Left lung (tissue), 4 donors: ENCODE measurements at regions not wholly inside any gene's neighbourhood (a gene's known extent, or its start where the extent isn't known, plus 50 kb on each side); places are given as distances from the start of the nearest gene placed in this dataset.
"Not testable (repeated sequence)": the region's sequence is repeated elsewhere in the genome, so short reads cannot be mapped to it uniquely, and the experiment has no call there.

Source experiments
- ATAC-seq: fragments of 200-7000 bp; cut with Tn5 transposase; one replicate; pipeline ENCODE4 v1.9.1; 2020; ENCODE audit warnings: moderate library complexity
- DNase-seq, 4 donors: peaks; one replicate each; pipeline ENCODE4 v3.0.0-alpha.2; 2013 to 2020
- H3K27ac ChIP-seq, 2 donors: fragments of 200-600 bp; sonication (generic) in 1 of 2; one replicate each; pipeline versions ENCODE4 v1.5.0 to v1.8.0; 2020 to 2021
- H3K27me3 ChIP-seq, 2 donors: fragments of 200-600 bp; sonication (generic) in 1 of 2; one replicate each; pipeline versions ENCODE4 v1.5.0 to v1.8.0; 2020 to 2021
- H3K36me3 ChIP-seq, 2 donors: fragments of 200-600 bp; sonication (generic) in 1 of 2; one replicate each; pipeline versions ENCODE4 v1.5.0 to v1.8.0; 2020 to 2021
- H3K4me1 ChIP-seq, 2 donors: fragments of 200-600 bp; one replicate each; pipeline ENCODE4 v1.8.0; 2021
- H3K4me3 ChIP-seq, 2 donors: fragments of 200-600 bp; sonication (generic) in 1 of 2; one replicate each; pipeline versions ENCODE4 v1.5.0 to v1.8.0; 2020 to 2021; ENCODE audit warnings: mild to moderate bottlenecking in 1 of 2
- H3K9me3 ChIP-seq, 2 donors: fragments of 200-600 bp; sonication (generic) in 1 of 2; one replicate each; pipeline versions ENCODE4 v1.5.0 to v1.8.0; 2020 to 2021
- intact Hi-C, 2 donors: fragments of 100-400 bp; cut with DNase I; formaldehyde crosslinking; loops; one replicate each; pipeline versions ENCODE4 v1.11.2 to v1.14.2; 2022
- TF ChIP-seq, protein P1 (sequence below), 2 donors: fragments of 200-600 bp; sonication (generic) in 1 of 2; IDR thresholded peaks; one replicate each; pipeline versions ENCODE4 v1.5.0 to v1.8.0; 2021; ENCODE audit warnings: antibody characterized with exemption in 2 of 2
- donor health status: DM: no; HTN: yes; CAD: no.
- donor health status: DM: no; HTN: no; CAD: no.

GRCh38 chr14:40685764-40686163, 920.9 kb upstream of the LRFN5 start:
- TF ChIP-seq, protein P1, sequence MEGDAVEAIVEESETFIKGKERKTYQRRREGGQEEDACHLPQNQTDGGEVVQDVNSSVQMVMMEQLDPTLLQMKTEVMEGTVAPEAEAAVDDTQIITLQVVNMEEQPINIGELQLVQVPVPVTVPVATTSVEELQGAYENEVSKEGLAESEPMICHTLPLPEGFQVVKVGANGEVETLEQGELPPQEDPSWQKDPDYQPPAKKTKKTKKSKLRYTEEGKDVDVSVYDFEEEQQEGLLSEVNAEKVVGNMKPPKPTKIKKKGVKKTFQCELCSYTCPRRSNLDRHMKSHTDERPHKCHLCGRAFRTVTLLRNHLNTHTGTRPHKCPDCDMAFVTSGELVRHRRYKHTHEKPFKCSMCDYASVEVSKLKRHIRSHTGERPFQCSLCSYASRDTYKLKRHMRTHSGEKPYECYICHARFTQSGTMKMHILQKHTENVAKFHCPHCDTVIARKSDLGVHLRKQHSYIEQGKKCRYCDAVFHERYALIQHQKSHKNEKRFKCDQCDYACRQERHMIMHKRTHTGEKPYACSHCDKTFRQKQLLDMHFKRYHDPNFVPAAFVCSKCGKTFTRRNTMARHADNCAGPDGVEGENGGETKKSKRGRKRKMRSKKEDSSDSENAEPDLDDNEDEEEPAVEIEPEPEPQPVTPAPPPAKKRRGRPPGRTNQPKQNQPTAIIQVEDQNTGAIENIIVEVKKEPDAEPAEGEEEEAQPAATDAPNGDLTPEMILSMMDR (IDR thresholded peaks at IDR 0.05): no peak
- intact Hi-C loops: no loop called here
- H3K9me3 ChIP-seq: peaks cover 0 to 2% of the 10 kb centered on the region in 2 donors
- no peak for DNase-seq
- no peaks in the 10 kb centered on the region for H3K4me1 ChIP-seq
- H3K4me3 ChIP-seq: no peak overlapping the region
- H3K27me3 ChIP-seq: no peaks in the 10 kb centered on the region
- H3K36me3 ChIP-seq: no peaks in the 10 kb centered on the region
- no peak overlapping the region for H3K27ac ChIP-seq
- ATAC-seq: no peak

GRCh38 chr14:40684328-40684727, 922.3 kb upstream of the LRFN5 start:
- ATAC-seq (no peak), DNase-seq (no peak)
- Histone ChIP-seq H3K36me3 (no peaks in the 10 kb centered on the region), H3K27ac (no peak overlapping the region), H3K4me3 (no peak overlapping the region), H3K9me3 (peaks cover 0 to 2% of the 10 kb centered on the region in 2 donors), H3K4me1 (no peaks in the 10 kb centered on the region), H3K27me3 (no peaks in the 10 kb centered on the region)
- TF ChIP-seq, protein P1 (IDR thresholded peaks at IDR 0.05): no peak
- intact Hi-C loops: no loop called here

DNA sequence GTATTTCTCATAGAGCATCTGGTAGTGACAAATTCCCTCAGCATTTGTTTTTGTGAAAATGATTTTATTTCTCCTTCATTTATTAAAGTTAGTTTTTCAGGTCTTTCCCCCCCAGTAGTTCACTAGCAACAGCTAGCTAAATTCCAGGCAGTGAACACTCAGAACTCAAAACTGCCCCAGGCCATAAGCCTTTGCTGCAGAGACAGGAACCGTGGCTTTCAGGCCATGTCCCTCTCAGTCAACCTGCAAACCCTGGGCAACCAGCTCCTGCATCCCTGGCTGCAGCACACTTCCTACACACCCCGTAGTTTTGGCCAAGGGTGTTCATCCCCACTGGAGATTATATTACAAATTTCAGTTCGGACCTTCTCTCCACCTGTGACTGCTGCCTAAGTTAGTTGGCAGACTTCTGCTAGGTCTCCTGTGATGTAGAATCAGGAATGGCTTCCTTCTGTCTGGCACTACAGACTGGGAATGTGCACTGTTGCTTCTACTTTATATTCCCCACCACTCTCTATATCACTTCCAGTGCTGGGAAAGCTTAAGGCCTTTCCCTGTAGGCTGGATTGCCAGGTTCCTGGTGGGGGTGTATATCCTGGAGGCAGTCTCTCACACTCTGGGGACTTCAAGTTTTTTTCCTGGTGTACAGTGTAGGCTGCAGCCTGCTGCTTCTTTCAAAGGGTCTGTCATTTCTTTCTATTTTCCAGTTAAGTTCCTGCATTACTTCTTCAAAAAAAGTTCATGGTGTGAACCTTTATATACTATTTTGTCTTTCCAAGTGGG, 924.4 kb upstream of the LRFN5 start:
- peaks cover 0 to 4% of the 10 kb centered on the region in 2 donors for H3K9me3 ChIP-seq
- intact Hi-C loops: no loop called here
- H3K27me3 ChIP-seq: no peaks in the 10 kb centered on the region
- TF ChIP-seq, protein P1 (IDR thresholded peaks at IDR 0.05): no peak
- no peak overlapping the region for H3K27ac ChIP-seq
- DNase-seq (no peak), ATAC-seq (no peak)
- no peak overlapping the region for H3K4me3 ChIP-seq
- H3K36me3 ChIP-seq: no peaks in the 10 kb centered on the region
- no peaks in the 10 kb centered on the region for H3K4me1 ChIP-seq

GRCh38 chr14:40679256-40679655, 927.4 kb upstream of the LRFN5 start:
- TF ChIP-seq, protein P1 (IDR thresholded peaks at IDR 0.05): no peak
- intact Hi-C loops: no loop called here
- no peak for ATAC-seq
- Histone ChIP-seq H3K27me3 (no peaks in the 10 kb centered on the region), H3K27ac (no peak overlapping the region), H3K9me3 (peaks cover 0 to 9% of the 10 kb centered on the region in 2 donors), H3K36me3 (no peaks in the 10 kb centered on the region), H3K4me1 (no peaks in the 10 kb centered on the region), H3K4me3 (no peak overlapping the region)
- DNase-seq: no peak

GRCh38 chr14:40677206-40677605, 929.5 kb upstream of the LRFN5 start:
- H3K27ac ChIP-seq, intact Hi-C loops, H3K4me1 ChIP-seq, ATAC-seq, H3K4me3 ChIP-seq, H3K27me3 ChIP-seq, DNase-seq, H3K9me3 ChIP-seq, H3K36me3 ChIP-seq: not testable (repeated sequence)

DNA sequence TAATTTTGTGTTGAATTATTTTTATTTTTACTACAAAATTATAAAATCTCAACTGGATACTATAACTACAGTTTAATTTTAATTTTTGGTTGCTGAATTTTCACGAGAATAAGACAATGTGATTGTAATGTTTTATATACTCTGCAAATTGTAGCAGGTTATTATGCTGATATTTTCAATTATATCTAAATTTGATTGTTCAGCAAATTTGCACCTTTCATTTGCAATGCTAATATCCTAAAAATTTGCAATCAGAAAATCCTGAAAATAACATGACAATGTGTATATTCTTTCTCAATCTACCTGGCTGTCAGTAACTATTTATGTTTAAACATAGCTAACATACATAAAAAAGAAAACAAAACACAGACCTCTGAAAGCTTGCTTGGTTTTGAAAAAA, 932.2 kb upstream of the LRFN5 start:
- H3K4me1 ChIP-seq: no peaks in the 10 kb centered on the region
- ATAC-seq: no peak
- no peak overlapping the region for H3K4me3 ChIP-seq
- H3K27me3 ChIP-seq: no peaks in the 10 kb centered on the region
- DNase-seq: no peak
- TF ChIP-seq, protein P1 (IDR thresholded peaks at IDR 0.05): no peak
- no peaks in the 10 kb centered on the region for H3K36me3 ChIP-seq
- intact Hi-C loops: no loop called here
- H3K9me3 ChIP-seq: peaks cover 0 to 7% of the 10 kb centered on the region in 2 donors
- no peak overlapping the region for H3K27ac ChIP-seq
